SK-N-SH treated with all-trans-retinoic acid at 6 μM for 48 hours (cell line): ENCODE measurements at regions not wholly inside any gene's neighbourhood (a gene's known extent, or its start where the extent isn't known, plus 50 kb on each side); places are given as distances from the start of the nearest gene placed in this dataset.
"Not testable (repeated sequence)": the region's sequence is repeated elsewhere in the genome, so short reads cannot be mapped to it uniquely, and the experiment has no call there.

Source experiments
- ATAC-seq: fragments of 200-7000 bp; cut with Tn5 transposase; 3 replicates; pipeline ENCODE4 v1.9.1; 2020; ENCODE audit warnings: mild to moderate bottlenecking, moderate library complexity
- BACH2 ChIP-seq: fragments of 250-450 bp; sonication (Bioruptor Pico); IDR thresholded peaks from 2 replicates; pipeline ENCODE4 v1.9.0; 2021; ENCODE audit warnings: mild to moderate bottlenecking, borderline replicate concordance
- CREB5 ChIP-seq: fragments of 250-450 bp; sonication (Bioruptor Pico); IDR thresholded peaks from 2 replicates; pipeline ENCODE4 v1.5.1; 2020; ENCODE audit warnings: low read depth, mild to moderate bottlenecking, moderate library complexity
- CSDC2 ChIP-seq: fragments of 250-450 bp; sonication (Bioruptor Pico); IDR thresholded peaks from 2 replicates; pipeline ENCODE4 v1.5.0; 2020; ENCODE audit warnings: mild to moderate bottlenecking, moderate library complexity
- CSRNP3 ChIP-seq: fragments of 250-450 bp; sonication (Bioruptor Pico); IDR thresholded peaks from 2 replicates; pipeline ENCODE4 v1.5.1; 2021; ENCODE audit warnings: mild to moderate bottlenecking, moderate library complexity
- ESRRG ChIP-seq: fragments of 250-450 bp; sonication (Bioruptor Pico); IDR thresholded peaks from 2 replicates; pipeline ENCODE4 v1.6.1; 2021; ENCODE audit warnings: mild to moderate bottlenecking
- GLIS3 ChIP-seq: fragments of 250-450 bp; sonication (Bioruptor Pico); IDR thresholded peaks from 2 replicates; pipeline ENCODE4 v1.5.0; 2020; ENCODE audit warnings: mild to moderate bottlenecking, moderate library complexity
- ISL1 ChIP-seq: fragments of 250-450 bp; sonication (Bioruptor Pico); IDR thresholded peaks from 2 replicates; pipeline ENCODE4 v2.1.2; 2022; ENCODE audit warnings: mild to moderate bottlenecking, moderate library complexity
- PATZ1 ChIP-seq: fragments of 250-450 bp; sonication (Bioruptor Pico); IDR thresholded peaks from 2 replicates; pipeline ENCODE4 v1.8.0; 2020; ENCODE audit warnings: mild to moderate bottlenecking, moderate library complexity, borderline replicate concordance
- POU6F1 ChIP-seq: fragments of 250-450 bp; sonication (Bioruptor Pico); IDR thresholded peaks from 2 replicates; pipeline ENCODE4 v1.8.0; 2021; ENCODE audit warnings: low read depth, mild to moderate bottlenecking, moderate library complexity, borderline replicate concordance
- PPARA ChIP-seq: fragments of 250-450 bp; sonication (Bioruptor Pico); IDR thresholded peaks from 2 replicates; pipeline ENCODE4 v1.5.0; 2020; ENCODE audit warnings: mild to moderate bottlenecking, borderline replicate concordance
- RARB ChIP-seq: fragments of 250-450 bp; sonication (Bioruptor Pico); IDR thresholded peaks from 2 replicates; pipeline ENCODE4 v1.8.0; 2021; ENCODE audit warnings: mild to moderate bottlenecking, moderate library complexity
- TCF4 ChIP-seq: fragments of 250-450 bp; sonication (Bioruptor Pico); IDR thresholded peaks from 2 replicates; pipeline ENCODE4 v1.8.0; 2021; ENCODE audit warnings: mild to moderate bottlenecking, moderate library complexity, borderline replicate concordance
- TOX ChIP-seq: fragments of 250-450 bp; sonication (Bioruptor Pico); IDR thresholded peaks from 2 replicates; pipeline ENCODE4 v1.8.0; 2021; ENCODE audit warnings: mild to moderate bottlenecking, moderate library complexity, borderline replicate concordance
- ZC3H10 ChIP-seq: fragments of 250-450 bp; sonication (Bioruptor Pico); IDR thresholded peaks from 2 replicates; pipeline ENCODE4 v1.5.1; 2021; ENCODE audit warnings: mild to moderate bottlenecking, moderate library complexity
- ZFP3 ChIP-seq: fragments of 250-450 bp; sonication (Bioruptor Pico); IDR thresholded peaks from 2 replicates; pipeline ENCODE4 v1.5.0; 2020; ENCODE audit warnings: mild to moderate bottlenecking, moderate library complexity
- ZNF565 ChIP-seq: fragments of 450-650 bp; formaldehyde crosslinking; conservative IDR thresholded peaks from 2 replicates; pipeline ENCODE4 v1.5.0; 2020; ENCODE audit warnings: low read depth, mild to moderate bottlenecking, moderate library complexity
- ZNF70 ChIP-seq: fragments of 450-650 bp; formaldehyde crosslinking; IDR thresholded peaks from 2 replicates; pipeline ENCODE4 v1.5.0; 2020; ENCODE audit warnings: mild to moderate bottlenecking, moderate library complexity
- ZNF8 ChIP-seq: fragments of 450-650 bp; formaldehyde crosslinking; IDR thresholded peaks from 2 replicates; pipeline ENCODE4 v1.5.0; 2020; ENCODE audit warnings: mild to moderate bottlenecking, moderate library complexity

- TF ChIP-seq PATZ1 (no peak), TCF4 (CRISPR knock-in tag) (no peak), ZFP3 (CRISPR knock-in tag) (no peak), PPARA (CRISPR knock-in tag) (no peak)
Measured at GRCh38 chrX:3176439-3176820, 135.2 kb downstream of the ARSF start (continued).

GRCh38 chrX:3175659-3176438, 134.6 kb downstream of the ARSF start:
- ATAC-seq: no peak
- TF ChIP-seq PATZ1: no peak
- no peak for TF ChIP-seq RARB (CRISPR knock-in tag)
- no peak for TF ChIP-seq GLIS3 (CRISPR knock-in tag)

- not testable (repeated sequence) for ATAC-seq
Measured at GRCh38 chrX:3172156-3172555, 130.9 kb downstream of the ARSF start.

- TF ChIP-seq RARB (CRISPR knock-in tag) (no peak), ISL1 (CRISPR knock-in tag) (no peak), ZC3H10 (no peak), CSDC2 (CRISPR knock-in tag) (no peak), ZNF8 (CRISPR knock-in tag) (no peak)
- no peak for ATAC-seq
Measured at GRCh38 chrX:3169421-3169820, 128.2 kb downstream of the ARSF start.

- no peak for TF ChIP-seq TCF4 (CRISPR knock-in tag)
- no peak for TF ChIP-seq ZNF565
- ATAC-seq: no peak
Measured at GRCh38 chrX:3167771-3168170, 126.5 kb downstream of the ARSF start.

- TF ChIP-seq CSRNP3: no peak
- no peak for TF ChIP-seq ZNF70 (CRISPR knock-in tag)
- TF ChIP-seq BACH2 (CRISPR knock-in tag): no peak
- TF ChIP-seq TOX (CRISPR knock-in tag): no peak
- TF ChIP-seq PATZ1: no peak
- TF ChIP-seq POU6F1 (CRISPR knock-in tag): no peak
- TF ChIP-seq TCF4 (CRISPR knock-in tag): no peak
- TF ChIP-seq ESRRG (CRISPR knock-in tag): no peak
- TF ChIP-seq CREB5 (CRISPR knock-in tag): no peak
- TF ChIP-seq ISL1 (CRISPR knock-in tag): no peak
- ATAC-seq: no peak
Measured at GRCh38 chrX:3166670-3167455, 125.6 kb downstream of the ARSF start.
